B cell (primary cell): ENCODE measurements at regions not wholly inside any gene's neighbourhood (a gene's known extent, or its start where the extent isn't known, plus 50 kb on each side); places are given as distances from the start of the nearest gene placed in this dataset.

Source experiments
- ATAC-seq: fragments of 200-7000 bp; cut with Tn5 transposase; one replicate; pipeline ENCODE4 v1.10.0; 2021; ENCODE audit warnings: low read depth, mild to moderate bottlenecking, moderate number of reproducible peaks, moderate library complexity
- CTCF ChIA-PET: fragments of 350-600 bp; sonication (Branson Sonifier 250); formaldehyde crosslinking; loops from one replicate; lab custom pipeline; 2021; ENCODE audit warnings: antibody characterized with exemption, inconsistent platforms; lab: Charles Lee
- POLR2A ChIA-PET: fragments of 350-600 bp; sonication (Branson Sonifier 250); formaldehyde crosslinking; loops from one replicate; lab custom pipeline; 2021; ENCODE audit warnings: antibody characterized with exemption; lab: Charles Lee
- DNase-seq: peaks from one replicate; pipeline ENCODE4 v3.0.0; 2013
- H2AFZ ChIP-seq: 2 replicates; pipeline ENCODE4 v1.6.1; 2012; ENCODE audit warnings: mild to moderate bottlenecking, low read depth, low read length; ENCODE audit not compliant: insufficient read depth, poor library complexity, severe bottlenecking
- H3K27ac ChIP-seq, 2 donors: 1 replicate in 1 of 2; 2 replicates in 1 of 2; pipeline ENCODE4 v1.5.1; 2012 to 2013; ENCODE audit warnings: low read length in 2 of 2, mild to moderate bottlenecking in 2 of 2, moderate library complexity in 1 of 2
- H3K27me3 ChIP-seq, 4 experiments: fragments of 200-600 bp in 1 of 4; sonication (generic) in 1 of 4; replicated peaks in 1 of 4; 1 replicate in 2 of 4; 2 replicates in 2 of 4; pipeline versions ENCODE4 v1.6.1 to v1.7.0; 2013 to 2016; ENCODE audit warnings: low read length in 3 of 4, mild to moderate bottlenecking in 2 of 4, mixed read lengths in 1 of 4, moderate library complexity in 1 of 4; ENCODE audit not compliant: insufficient read depth in 4 of 4, control insufficient read depth in 3 of 4; ENCODE audit errors: control extremely low read depth in 1 of 4
- H3K36me3 ChIP-seq, 2 experiments: replicated peaks in 1 of 2; 1 replicate in 1 of 2; 2 replicates in 1 of 2; pipeline versions ENCODE4 v1.6.1 to v1.7.1; 2013; ENCODE audit warnings: low read length in 1 of 2; ENCODE audit not compliant: insufficient read depth in 2 of 2, control insufficient read depth in 1 of 2; ENCODE audit errors: control extremely low read depth in 1 of 2, extremely low read depth in 1 of 2
- H3K4me1 ChIP-seq, 2 donors: fragments of 200-600 bp in 1 of 2; sonication (generic) in 1 of 2; 1 replicate in 1 of 2; 2 replicates in 1 of 2; pipeline versions ENCODE4 v1.5.1 to v1.6.1; 2013 to 2017; ENCODE audit warnings: low read length in 2 of 2; ENCODE audit not compliant: control insufficient read depth in 2 of 2, insufficient read depth in 2 of 2
- H3K4me2 ChIP-seq: replicated peaks from 2 replicates; pipeline ENCODE3; 2012; ENCODE audit warnings: mild to moderate bottlenecking, low read depth, low read length; ENCODE audit not compliant: poor library complexity, severe bottlenecking
- H3K4me3 ChIP-seq, 5 experiments: fragments of 200-600 bp in 1 of 5; sonication (generic) in 1 of 5; 1 replicate in 3 of 5; 2 replicates in 2 of 5; pipeline versions ENCODE4 v1.5.1 to v1.7.0; 2011 to 2016; ENCODE audit warnings: low read length in 4 of 5, mild to moderate bottlenecking in 4 of 5, low read depth in 2 of 5, control low read depth in 1 of 5, moderate library complexity in 1 of 5; ENCODE audit not compliant: insufficient read depth in 1 of 5; ENCODE audit errors: control extremely low read depth in 1 of 5, extremely low read depth in 1 of 5
- H3K79me2 ChIP-seq: fragments of 200-600 bp; sonication (generic); one replicate; pipeline ENCODE4 v1.6.0; 2016; ENCODE audit warnings: low read length; ENCODE audit not compliant: control insufficient read depth, insufficient read depth
- H3K9ac ChIP-seq: fragments of 200-600 bp; sonication (generic); 2 replicates; pipeline ENCODE4 v1.6.1; 2017; ENCODE audit warnings: mild to moderate bottlenecking, low read length, moderate library complexity
- H3K9me3 ChIP-seq, 3 donors: one replicate each; pipeline versions ENCODE4 v1.6.1 to v1.7.1; 2013; ENCODE audit warnings: low read length in 2 of 3; ENCODE audit not compliant: control insufficient read depth in 2 of 3, insufficient read depth in 1 of 3; ENCODE audit errors: control extremely low read depth in 1 of 3
- H4K20me1 ChIP-seq: 2 replicates; pipeline ENCODE4 v1.6.0; 2012; ENCODE audit warnings: mild to moderate bottlenecking, low read length; ENCODE audit not compliant: insufficient read depth, control insufficient read depth, poor library complexity, severe bottlenecking
- H3K27ac Mint-ChIP-seq: one replicate; pipeline ENCODE4 v1.8.0; 2021; ENCODE audit warnings: mixed read lengths
- H3K27me3 Mint-ChIP-seq: one replicate; pipeline ENCODE4 v1.8.0; 2021; ENCODE audit warnings: mixed read lengths
- H3K4me1 Mint-ChIP-seq: one replicate; pipeline ENCODE4 v1.8.0; 2021; ENCODE audit warnings: mixed read lengths
- H3K4me3 Mint-ChIP-seq: one replicate; pipeline ENCODE4 v1.8.0; 2021; ENCODE audit warnings: mixed read lengths
- H3K9me3 Mint-ChIP-seq: one replicate; pipeline ENCODE4 v1.8.0; 2022; ENCODE audit warnings: mixed read lengths; ENCODE audit not compliant: insufficient read depth
- EZH2 ChIP-seq: IDR thresholded peaks from 2 replicates; pipeline ENCODE4 v1.6.1; 2012; ENCODE audit warnings: borderline replicate concordance, low read depth, mild to moderate bottlenecking, moderate library complexity, low read length; ENCODE audit not compliant: insufficient read depth, poor library complexity, severe bottlenecking
- WGBS: methylation state at CpG from one replicate; pipeline ENCODE4 v1.1.5; 2013; ENCODE audit warnings: missing lambda C conversion rate; ENCODE audit not compliant: insufficient coverage; 5-methylcytosine and 5-hydroxymethylcytosine counted together
- intact Hi-C: fragments of 100-400 bp; cut with micrococcal nuclease; formaldehyde crosslinking; loops from one replicate; pipeline ENCODE4 v1.10.0; 2022
- TF ChIP-seq, protein P1 (sequence below): fragments of 200-600 bp; IDR thresholded peaks from one replicate; pipeline ENCODE4 v1.8.0; 2022; ENCODE audit warnings: antibody characterized with exemption, mild to moderate bottlenecking

DNA sequence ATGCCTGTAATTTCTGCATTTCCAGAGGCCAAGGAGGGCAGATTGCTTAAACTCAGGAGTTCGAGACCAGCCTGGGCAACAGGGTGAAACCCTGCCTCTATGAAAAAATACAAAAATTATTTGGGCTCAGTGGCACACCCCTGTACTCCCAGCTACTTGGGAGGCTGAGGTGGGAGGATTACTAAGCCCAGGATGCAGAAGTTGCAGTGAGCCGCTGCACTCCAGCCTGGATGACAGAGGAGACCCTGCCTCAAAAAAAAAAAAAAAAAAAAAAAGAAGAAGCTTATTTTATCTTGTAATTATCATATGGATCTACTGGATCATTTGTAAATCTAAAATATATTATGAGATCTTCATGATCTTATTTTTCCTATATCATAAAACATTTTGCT lies 84.1 kb downstream of the PPCDC start:
- Histone ChIP-seq H3K9me3 (peaks cover 0 to 12% (median 0%) of the 10 kb centered on the region in 3 donors), H3K4me2 (no peak overlapping the region), H3K4me1 (peaks cover 45 to 60% of the 10 kb centered on the region in 2 donors), H3K36me3 (no peaks in the 10 kb centered on the region), H3K9ac (no peak overlapping the region), H4K20me1 (no peaks in the 10 kb centered on the region), H3K27ac (no peak overlapping the region), H3K4me3 (no peak overlapping the region), H3K27me3 (peaks cover 0 to 11% (median 4%) of the 10 kb centered on the region in 4 experiments), H2AFZ (no peak overlapping the region), H3K79me2 (no peaks in the 10 kb centered on the region)
- ATAC-seq = no peak
- DNase-seq = no peak
- H3K9me3 Mint-ChIP-seq = no peaks in the 10 kb centered on the region
- H3K27ac Mint-ChIP-seq = no peak overlapping the region
- CTCF ChIA-PET = interaction anchor here (0.6 to 4.9 kb wide), 5 partner anchors 9 to 104 kb away, joined by 3 to 45 read pairs (median 4); partner anchors contain the start of gene C15orf39
- WGBS = 75% methylated on average over 1 of the region's 2 CpGs
- H3K4me3 Mint-ChIP-seq = no peak overlapping the region
- H3K4me1 Mint-ChIP-seq = peaks cover 54% of the 10 kb centered on the region
- H3K27me3 Mint-ChIP-seq = peaks cover 15% of the 10 kb centered on the region
- POLR2A ChIA-PET = interaction anchor here (0.6 to 2.0 kb wide), 4 partner anchors 22 to 653 kb away, joined by 5 to 9 read pairs (median 7); partner anchors contain the start of gene C15orf39
- intact Hi-C loops = loop anchor here (10.0 kb wide), 1 partner anchor 97 kb away; the partner anchor contains the start of gene C15orf39
- no peak for TF ChIP-seq EZH2
- TF ChIP-seq, protein P1, sequence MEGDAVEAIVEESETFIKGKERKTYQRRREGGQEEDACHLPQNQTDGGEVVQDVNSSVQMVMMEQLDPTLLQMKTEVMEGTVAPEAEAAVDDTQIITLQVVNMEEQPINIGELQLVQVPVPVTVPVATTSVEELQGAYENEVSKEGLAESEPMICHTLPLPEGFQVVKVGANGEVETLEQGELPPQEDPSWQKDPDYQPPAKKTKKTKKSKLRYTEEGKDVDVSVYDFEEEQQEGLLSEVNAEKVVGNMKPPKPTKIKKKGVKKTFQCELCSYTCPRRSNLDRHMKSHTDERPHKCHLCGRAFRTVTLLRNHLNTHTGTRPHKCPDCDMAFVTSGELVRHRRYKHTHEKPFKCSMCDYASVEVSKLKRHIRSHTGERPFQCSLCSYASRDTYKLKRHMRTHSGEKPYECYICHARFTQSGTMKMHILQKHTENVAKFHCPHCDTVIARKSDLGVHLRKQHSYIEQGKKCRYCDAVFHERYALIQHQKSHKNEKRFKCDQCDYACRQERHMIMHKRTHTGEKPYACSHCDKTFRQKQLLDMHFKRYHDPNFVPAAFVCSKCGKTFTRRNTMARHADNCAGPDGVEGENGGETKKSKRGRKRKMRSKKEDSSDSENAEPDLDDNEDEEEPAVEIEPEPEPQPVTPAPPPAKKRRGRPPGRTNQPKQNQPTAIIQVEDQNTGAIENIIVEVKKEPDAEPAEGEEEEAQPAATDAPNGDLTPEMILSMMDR = no peak
